HepG2 (cell line): ENCODE measurements at regions not wholly inside any gene's neighbourhood (a gene's known extent, or its start where the extent isn't known, plus 50 kb on each side); places are given as distances from the start of the nearest gene placed in this dataset.

Source experiments
- ATAC-seq: fragments of 200-7000 bp; cut with Tn5 transposase; 3 replicates; pipeline ENCODE4 v1.9.1; 2020; ENCODE audit warnings: mild to moderate bottlenecking, moderate library complexity
- BruUV-seq: library from RNA; stranded (reverse); fragments of 400-500 nt; replicated peaks from 2 replicates; lab custom pipeline; 2021; lab: Mats Ljungman, UMichigan
- CTCF ChIA-PET: fragments of 300-600 bp; formaldehyde crosslinking; extraction: SDS; loops from one replicate; lab custom pipeline; 2021; ENCODE audit warnings: low total read pairs, inconsistent platforms, low intra/inter-chr PET ratio; lab: Yijun Ruan, JAX
- POLR2A ChIA-PET: fragments of 350-600 bp; sonication (Branson Sonifier 250); formaldehyde crosslinking; loops from one replicate; lab custom pipeline; 2020; ENCODE audit warnings: antibody characterized with exemption, inconsistent platforms; lab: Yijun Ruan, JAX
- DNase-seq: peaks from one replicate; pipeline ENCODE4 v3.0.0-alpha.2; 2015; ENCODE audit warnings: low spot score
- FAIRE-seq: peaks from 3 replicates; lab custom pipeline; 2011; peaks lifted over from hg19 to GRCh38; lab: Jason Lieb, UNC
- H2AFZ ChIP-seq: one replicate; pipeline ENCODE4 v1.6.1; 2011; ENCODE audit warnings: low read length, inconsistent platforms
- H3K27ac ChIP-seq: fragments of 300-600 bp; 3 replicates; pipeline ENCODE4 v1.8.0; 2011; ENCODE audit warnings: mixed run types, mild to moderate bottlenecking, mixed read lengths, low read length, inconsistent platforms; ENCODE audit not compliant: insufficient read depth; ENCODE audit errors: extremely low read length
- H3K27me3 ChIP-seq, 2 experiments: fragments of 200-600 bp in 1 of 2; 2 replicates in 1 of 2; 3 replicates in 1 of 2; pipeline versions ENCODE4 v1.6.0 to v1.8.0; 2011; ENCODE audit warnings: low read length in 2 of 2, mild to moderate bottlenecking in 2 of 2, moderate library complexity in 2 of 2, inconsistent platforms in 1 of 2; ENCODE audit not compliant: insufficient read depth in 2 of 2, control insufficient read depth in 1 of 2
- H3K36me3 ChIP-seq, 2 experiments: fragments of 200-600 bp in 1 of 2; replicated peaks in 1 of 2; 2 replicates in 1 of 2; 3 replicates in 1 of 2; pipeline versions ENCODE4 v1.5.1 to v1.8.0; 2011; ENCODE audit warnings: low read length in 2 of 2, inconsistent platforms in 1 of 2; ENCODE audit not compliant: insufficient read depth in 2 of 2, control insufficient read depth in 1 of 2
- H3K4me1 ChIP-seq: 2 replicates; pipeline ENCODE4 v1.5.1; 2012; ENCODE audit warnings: low read length, inconsistent platforms; ENCODE audit not compliant: insufficient read depth
- H3K4me2 ChIP-seq: 2 replicates; pipeline ENCODE4 v1.6.0; 2011; ENCODE audit warnings: low read depth, low read length, inconsistent platforms
- H3K4me3 ChIP-seq, 3 experiments: fragments of 200-600 bp in 1 of 3; sonication (generic), shearing (Covaris generic) in 1 of 3; replicated peaks in 1 of 3; 2 replicates each; pipeline ENCODE4 v1.5.1; 2011 to 2016; ENCODE audit warnings: low read length in 3 of 3, inconsistent platforms in 2 of 3, low read depth in 2 of 3, mild to moderate bottlenecking in 2 of 3, control low read depth in 1 of 3, mixed read lengths in 1 of 3; ENCODE audit not compliant: insufficient read depth in 1 of 3
- H3K79me2 ChIP-seq: one replicate; pipeline ENCODE4 v1.6.1; 2011; ENCODE audit warnings: low read length, inconsistent platforms; ENCODE audit not compliant: insufficient read depth
- H3K9ac ChIP-seq: 2 replicates; pipeline ENCODE4 v1.6.0; 2011; ENCODE audit warnings: mild to moderate bottlenecking, low read depth, low read length, inconsistent platforms; ENCODE audit not compliant: insufficient read depth
- H3K9me3 ChIP-seq: 2 replicates; pipeline ENCODE4 v1.5.1; 2012; ENCODE audit warnings: mild to moderate bottlenecking, low read length
- H4K20me1 ChIP-seq: 2 replicates; pipeline ENCODE4 v1.6.0; 2011; ENCODE audit warnings: inconsistent platforms, mild to moderate bottlenecking, low read length, moderate library complexity; ENCODE audit not compliant: insufficient read depth
- AHR ChIP-seq: IDR thresholded peaks from 2 replicates; pipeline ENCODE4 v1.6.1; 2018; ENCODE audit warnings: missing genetic modification reagents, missing compliant biosample characterization
- EHMT2 ChIP-seq: fragments of 200-600 bp; sonication (generic); IDR thresholded peaks from 2 replicates; pipeline ENCODE4 v1.7.0; 2017; ENCODE audit warnings: antibody characterized with exemption, low read depth, low read length, borderline replicate concordance
- ESRRA ChIP-seq: sonication (generic); formaldehyde crosslinking; IDR thresholded peaks from 2 replicates; pipeline ENCODE4 v1.5.1; 2020; ENCODE audit warnings: mild to moderate bottlenecking, low read depth, missing genetic modification reagents
- FOXO1 ChIP-seq: sonication (generic); formaldehyde crosslinking; IDR thresholded peaks from 2 replicates; pipeline ENCODE4 v1.4.0; 2020; ENCODE audit warnings: missing genetic modification reagents
- ISL2 ChIP-seq: sonication (generic); formaldehyde crosslinking; IDR thresholded peaks from 2 replicates; pipeline ENCODE4 v1.5.0; 2020; ENCODE audit warnings: missing genetic modification reagents
- NFKB2 ChIP-seq: sonication (generic); formaldehyde crosslinking; IDR thresholded peaks from 2 replicates; pipeline ENCODE4 v1.4.0; 2020; ENCODE audit warnings: missing genetic modification reagents, borderline replicate concordance
- REPIN1 ChIP-seq: sonication (generic); formaldehyde crosslinking; IDR thresholded peaks from 2 replicates; pipeline ENCODE4 v1.8.0; 2022; ENCODE audit warnings: missing genetic modification reagents, low read depth, mild to moderate bottlenecking, borderline replicate concordance
- TCF7 ChIP-seq: sonication (generic); IDR thresholded peaks from 2 replicates; pipeline ENCODE4 v1.6.1; 2016; ENCODE audit warnings: antibody characterized with exemption, low read depth
- TCF7L2 ChIP-seq: IDR thresholded peaks from 2 replicates; pipeline ENCODE4 v1.6.1; 2011; ENCODE audit warnings: mild to moderate bottlenecking, low read depth, low read length, moderate library complexity
- ZKSCAN8 ChIP-seq: IDR thresholded peaks from 2 replicates; pipeline ENCODE4 v1.6.1; 2016; ENCODE audit warnings: borderline replicate concordance, missing genetic modification reagents, missing compliant biosample characterization
- ZNF12 ChIP-seq: sonication (generic); formaldehyde crosslinking; IDR thresholded peaks from 2 replicates; pipeline ENCODE4 v1.5.0; 2020; ENCODE audit warnings: missing genetic modification reagents
- ZNF547 ChIP-seq: sonication (generic); formaldehyde crosslinking; IDR thresholded peaks from 2 replicates; pipeline ENCODE4 v1.5.1; 2020; ENCODE audit warnings: mild to moderate bottlenecking, missing genetic modification reagents
- WGBS: methylation state at CpG from one replicate; pipeline ENCODE4 v1.1.6; 2017; ENCODE audit warnings: low lambda C conversion rate; 5-methylcytosine and 5-hydroxymethylcytosine counted together
- in situ Hi-C: cut with HindIII; loops from 2 replicates; pipeline ENCODE4 v1.10.0; 2017; ENCODE audit warnings: low pct_unique_long_range_greater_than_20kb; ENCODE audit not compliant: extremely low pct_ligation_motif_present
- intact Hi-C: fragments of 100-400 bp; cut with micrococcal nuclease; formaldehyde crosslinking; loops from one replicate; pipeline ENCODE4 v1.10.0; 2022; ENCODE audit not compliant: unreplicated experiment
- TF ChIP-seq, protein P1 (sequence below): fragments of 450-650 bp; IDR thresholded peaks from 2 replicates; pipeline ENCODE4 v1.6.1; 2016
- TF ChIP-seq, protein P2 (sequence below): sonication (generic); formaldehyde crosslinking; conservative IDR thresholded peaks from 2 replicates; pipeline ENCODE4 v1.8.1; 2023; ENCODE audit warnings: missing genetic modification reagents

DNA sequence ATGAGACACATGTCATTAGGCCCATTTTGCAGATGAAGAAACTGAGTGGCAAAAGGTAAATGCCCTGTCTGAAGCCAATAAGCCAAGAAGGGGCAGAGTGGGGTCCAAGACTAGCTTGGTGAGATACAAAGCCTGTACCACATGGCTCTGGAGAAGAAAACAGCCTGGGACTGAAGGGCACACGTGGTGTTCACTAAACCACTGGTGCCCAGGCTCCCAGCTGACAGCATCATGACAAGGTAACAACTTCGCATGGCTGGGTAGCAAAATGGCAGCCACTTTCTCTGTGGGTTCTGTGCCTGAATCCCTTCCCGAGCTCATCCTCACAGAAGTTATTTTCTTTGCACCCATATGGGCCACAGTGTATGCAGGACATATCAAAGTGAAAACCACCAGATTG is 229.6 kb downstream of the RAB11FIP2 start:
- TF ChIP-seq, protein P1, sequence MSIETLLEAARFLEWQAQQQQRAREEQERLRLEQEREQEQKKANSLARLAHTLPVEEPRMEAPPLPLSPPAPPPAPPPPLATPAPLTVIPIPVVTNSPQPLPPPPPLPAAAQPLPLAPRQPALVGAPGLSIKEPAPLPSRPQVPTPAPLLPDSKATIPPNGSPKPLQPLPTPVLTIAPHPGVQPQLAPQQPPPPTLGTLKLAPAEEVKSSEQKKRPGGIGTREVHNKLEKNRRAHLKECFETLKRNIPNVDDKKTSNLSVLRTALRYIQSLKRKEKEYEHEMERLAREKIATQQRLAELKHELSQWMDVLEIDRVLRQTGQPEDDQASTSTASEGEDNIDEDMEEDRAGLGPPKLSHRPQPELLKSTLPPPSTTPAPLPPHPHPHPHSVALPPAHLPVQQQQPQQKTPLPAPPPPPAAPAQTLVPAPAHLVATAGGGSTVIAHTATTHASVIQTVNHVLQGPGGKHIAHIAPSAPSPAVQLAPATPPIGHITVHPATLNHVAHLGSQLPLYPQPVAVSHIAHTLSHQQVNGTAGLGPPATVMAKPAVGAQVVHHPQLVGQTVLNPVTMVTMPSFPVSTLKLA = peak; percentile 92
- no peak for TF ChIP-seq ISL2 (CRISPR knock-in tag)
- ChIA-PET POLR2A (no interaction called here), CTCF (no interaction called here)
- Histone ChIP-seq H3K79me2 (no peaks in the 10 kb centered on the region), H3K9me3 (no peaks in the 10 kb centered on the region), H3K27ac (no peak overlapping the region), H3K4me1 (no peaks in the 10 kb centered on the region), H3K4me3 (no peak overlapping the region), H2AFZ (no peak overlapping the region), H3K4me2 (no peak overlapping the region), H3K36me3 (no peaks in the 10 kb centered on the region), H3K27me3 (peaks cover 0 to 7% of the 10 kb centered on the region in 2 experiments; a peak in 1 of 5 replicates), H4K20me1 (no peaks in the 10 kb centered on the region), H3K9ac (no peak overlapping the region)
- DNase-seq (no peak), FAIRE-seq (no peak), ATAC-seq (no peak)
- WGBS = 0% methylated on average over 2 of the region's 3 CpGs
- BruUV-seq = no TSS peak
- in situ Hi-C loops (no loop called here), intact Hi-C loops (no loop called here)

DNA sequence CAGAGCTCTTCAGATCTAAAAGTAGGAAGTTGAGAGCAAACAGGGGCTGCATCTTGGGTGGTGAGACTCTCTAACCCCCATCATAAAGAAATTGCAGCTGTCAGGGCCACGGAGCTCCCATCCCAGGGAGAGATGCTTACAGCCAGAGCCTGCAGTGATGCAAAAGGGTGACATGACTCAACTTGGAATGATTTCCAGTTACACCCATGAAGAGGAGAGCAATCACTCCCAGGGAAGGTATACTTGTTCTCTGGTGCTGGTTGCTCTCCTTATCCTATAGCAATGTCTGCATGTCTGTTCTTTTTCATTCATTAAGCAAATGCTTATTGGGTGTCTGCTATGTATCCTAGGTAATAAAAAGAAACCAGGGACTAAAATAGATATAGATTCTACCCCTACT is 228.0 kb downstream of the RAB11FIP2 start:
- Histone ChIP-seq H3K27me3 (peaks cover 0 to 7% of the 10 kb centered on the region in 2 experiments; a peak in 1 of 5 replicates), H3K36me3 (no peaks in the 10 kb centered on the region), H3K9ac (no peak overlapping the region), H3K4me2 (no peak overlapping the region), H3K4me3 (no peak overlapping the region), H3K4me1 (no peaks in the 10 kb centered on the region), H4K20me1 (no peaks in the 10 kb centered on the region), H2AFZ (no peak overlapping the region), H3K27ac (no peak overlapping the region), H3K79me2 (no peaks in the 10 kb centered on the region), H3K9me3 (no peaks in the 10 kb centered on the region)
- intact Hi-C loops (no loop called here), in situ Hi-C loops (no loop called here)
- CTCF ChIA-PET = no interaction called here
- POLR2A ChIA-PET = no interaction called here
- WGBS = no CpG with 5 or more reads among the region's 1 CpG
- DNase-seq (no peak), FAIRE-seq (no peak), ATAC-seq (no peak)
- BruUV-seq = no TSS peak
- no peak for TF ChIP-seq EHMT2
- no peak for TF ChIP-seq TCF7L2
- TF ChIP-seq AHR (CRISPR knock-in tag) = no peak
- no peak for TF ChIP-seq ZNF547
- TF ChIP-seq, protein P2, sequence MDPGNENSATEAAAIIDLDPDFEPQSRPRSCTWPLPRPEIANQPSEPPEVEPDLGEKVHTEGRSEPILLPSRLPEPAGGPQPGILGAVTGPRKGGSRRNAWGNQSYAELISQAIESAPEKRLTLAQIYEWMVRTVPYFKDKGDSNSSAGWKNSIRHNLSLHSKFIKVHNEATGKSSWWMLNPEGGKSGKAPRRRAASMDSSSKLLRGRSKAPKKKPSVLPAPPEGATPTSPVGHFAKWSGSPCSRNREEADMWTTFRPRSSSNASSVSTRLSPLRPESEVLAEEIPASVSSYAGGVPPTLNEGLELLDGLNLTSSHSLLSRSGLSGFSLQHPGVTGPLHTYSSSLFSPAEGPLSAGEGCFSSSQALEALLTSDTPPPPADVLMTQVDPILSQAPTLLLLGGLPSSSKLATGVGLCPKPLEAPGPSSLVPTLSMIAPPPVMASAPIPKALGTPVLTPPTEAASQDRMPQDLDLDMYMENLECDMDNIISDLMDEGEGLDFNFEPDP (CRISPR knock-in tag) = no peak
- TF ChIP-seq NFKB2 = no peak
- TF ChIP-seq FOXO1 (CRISPR knock-in tag) = no peak
- TF ChIP-seq ZNF12 = no peak
- no peak for TF ChIP-seq TCF7
- TF ChIP-seq ESRRA (CRISPR knock-in tag) = no peak
- no peak for TF ChIP-seq REPIN1 (CRISPR knock-in tag)
- no peak for TF ChIP-seq ZKSCAN8 (CRISPR knock-in tag)
